GM18520 (cell line): ENCODE measurements at regions not wholly inside any gene's neighbourhood (a gene's known extent, or its start where the extent isn't known, plus 50 kb on each side); places are given as distances from the start of the nearest gene placed in this dataset.

ENCODE experiments used
- ATAC-seq: cut with Tn5 transposase; IDR thresholded peaks from one replicate; pipeline ENCODE4 v1.9.1; 2021; ENCODE audit not compliant: unreplicated experiment

DNA sequence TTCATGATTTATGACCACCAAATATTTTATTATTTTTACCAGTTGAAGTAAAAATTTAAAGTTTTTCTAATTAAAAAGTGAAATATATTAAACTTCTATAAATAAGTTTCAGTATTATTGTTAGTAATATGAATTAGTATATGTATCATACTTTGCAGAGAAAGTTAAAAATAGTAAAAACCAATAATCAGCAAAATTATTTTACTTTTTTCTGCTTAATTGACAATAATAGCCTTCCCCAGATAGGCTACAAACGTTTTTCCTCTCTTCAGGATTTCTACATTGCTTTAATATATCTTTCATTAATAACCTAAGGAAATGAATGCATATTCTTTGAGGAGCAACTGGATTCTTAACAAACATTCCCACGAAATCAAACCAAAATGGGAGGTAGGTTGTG lies 543.5 kb downstream of the ETNK1 start:
- ATAC-seq, result no peak

DNA sequence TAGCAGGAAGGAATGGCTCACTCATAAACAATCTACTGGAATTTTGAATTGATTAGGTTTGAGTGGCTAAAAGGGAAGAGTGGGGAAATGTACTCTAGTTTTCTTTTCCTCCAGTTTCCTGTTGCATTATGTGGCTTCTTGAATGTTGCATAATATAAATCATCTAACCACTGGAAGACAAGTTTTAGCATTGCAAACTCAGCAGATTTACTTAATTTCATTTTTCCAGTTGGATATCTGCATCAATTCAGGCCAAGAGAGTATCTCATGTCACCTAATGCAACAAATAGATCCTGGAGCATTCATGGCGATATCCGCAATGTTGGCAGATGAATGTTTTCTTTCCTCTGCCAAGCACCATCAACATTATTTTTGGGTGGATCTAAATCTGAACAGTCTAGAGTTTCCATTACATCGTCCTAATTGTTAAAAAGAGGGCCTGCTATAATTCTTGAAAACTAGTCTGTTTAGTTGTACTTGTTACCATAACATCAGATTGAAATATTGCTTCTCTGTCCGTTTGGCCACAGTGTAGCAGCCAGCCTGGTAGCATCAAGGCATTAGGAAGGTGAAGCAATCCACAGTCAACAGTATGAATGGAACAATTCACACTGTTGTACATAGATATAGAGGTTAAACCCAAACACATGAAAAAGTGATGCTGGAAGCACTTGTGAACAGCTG lies 544.2 kb downstream of the ETNK1 start:
- ATAC-seq, result no peak

GRCh38 chr12:23169696-23170013 lies 544.7 kb downstream of the ETNK1 start:
- no peak for ATAC-seq

GRCh38 chr12:23174917-23175316 lies 549.9 kb downstream of the ETNK1 start:
- no peak for ATAC-seq

DNA sequence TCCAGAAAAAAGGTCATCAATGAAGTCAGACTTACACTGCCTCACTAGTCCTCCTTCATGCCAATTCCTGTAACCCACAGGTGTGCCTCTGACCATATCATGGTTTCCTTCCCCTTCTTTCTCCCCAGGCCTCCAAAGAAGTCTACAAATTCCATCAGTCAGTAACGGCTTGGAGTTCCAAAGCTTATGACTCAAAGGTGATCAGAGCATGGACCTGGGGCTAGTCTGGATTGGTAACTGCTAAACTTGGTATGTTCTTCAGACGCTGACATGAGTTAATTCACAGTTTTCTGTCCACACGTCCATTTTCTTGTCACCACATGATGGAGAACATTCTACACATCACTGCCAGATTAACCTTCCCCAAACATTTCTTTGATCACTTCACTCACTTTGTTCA lies 560.4 kb downstream of the ETNK1 start:
- ATAC-seq, result no peak

GRCh38 chr12:23186950-23187349 lies 562.0 kb downstream of the ETNK1 start:
- ATAC-seq, result no peak

- ATAC-seq, result peak; percentile 58
These were observed 568.6 kb downstream of the ETNK1 start for GRCh38 chr12:23193552-23193951.

GRCh38 chr12:23197266-23197665 lies 572.3 kb downstream of the ETNK1 start:
- ATAC-seq, result no peak

GRCh38 chr12:23202728-23203127 lies 577.8 kb downstream of the ETNK1 start:
- ATAC-seq, result no peak

DNA sequence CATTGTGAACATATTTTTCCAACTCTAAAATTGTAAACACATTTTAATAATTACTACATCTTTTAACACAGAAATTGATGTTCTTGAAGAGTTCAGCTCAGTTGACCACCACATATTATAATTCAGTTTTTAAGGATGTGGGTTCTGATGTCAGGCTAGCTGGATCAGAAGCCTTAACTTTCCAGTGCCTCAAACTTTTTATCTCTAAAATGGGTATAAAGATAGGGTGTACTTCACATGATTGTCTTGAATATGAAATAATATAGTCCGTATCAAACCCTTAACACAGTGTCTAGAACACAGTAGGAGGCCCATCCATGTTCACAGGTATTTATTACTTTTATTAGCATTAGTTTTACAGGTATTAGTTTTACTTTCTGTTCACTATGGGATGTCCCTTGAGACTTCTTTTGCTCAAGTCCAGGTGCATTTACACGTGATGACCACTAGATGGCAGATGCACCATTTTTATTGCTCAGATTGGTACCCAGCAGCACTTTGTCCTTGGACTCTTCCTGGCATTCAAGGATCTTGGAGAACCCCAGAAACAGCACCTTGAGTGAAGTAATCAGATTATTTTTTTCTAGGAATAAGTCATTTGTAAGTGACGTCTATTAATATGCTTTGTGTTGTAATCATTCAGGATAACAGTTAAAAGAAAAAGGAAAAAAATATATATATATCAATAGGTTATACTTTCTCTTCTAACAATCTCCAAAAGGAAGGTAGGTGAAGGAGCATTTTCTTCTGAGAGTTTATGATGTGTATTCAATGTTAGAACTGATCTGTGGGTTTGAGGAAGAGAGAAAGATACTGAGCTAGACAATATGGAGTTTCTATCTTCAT lies 580.2 kb downstream of the ETNK1 start:
- peak; percentile 81 for ATAC-seq

DNA sequence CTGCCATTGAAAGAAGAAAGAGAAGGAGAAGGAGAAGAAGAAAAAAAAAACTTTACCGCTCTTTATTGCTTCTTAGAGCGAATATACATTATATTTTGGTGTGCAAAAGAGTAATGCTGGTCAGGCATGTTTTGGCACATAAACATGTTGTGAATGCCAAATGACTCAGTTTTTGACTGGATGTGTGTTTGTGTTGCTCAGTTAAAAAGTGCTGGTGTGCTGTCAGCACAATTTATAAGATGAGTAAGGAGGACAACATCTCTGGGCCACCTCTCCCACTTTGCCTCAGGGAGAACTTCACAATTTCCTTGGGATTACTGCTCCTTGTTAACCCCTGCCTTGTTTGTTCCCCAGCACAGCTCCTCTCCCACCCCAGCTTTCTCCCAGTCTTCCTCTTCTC lies 584.8 kb downstream of the ETNK1 start:
- no peak for ATAC-seq

DNA sequence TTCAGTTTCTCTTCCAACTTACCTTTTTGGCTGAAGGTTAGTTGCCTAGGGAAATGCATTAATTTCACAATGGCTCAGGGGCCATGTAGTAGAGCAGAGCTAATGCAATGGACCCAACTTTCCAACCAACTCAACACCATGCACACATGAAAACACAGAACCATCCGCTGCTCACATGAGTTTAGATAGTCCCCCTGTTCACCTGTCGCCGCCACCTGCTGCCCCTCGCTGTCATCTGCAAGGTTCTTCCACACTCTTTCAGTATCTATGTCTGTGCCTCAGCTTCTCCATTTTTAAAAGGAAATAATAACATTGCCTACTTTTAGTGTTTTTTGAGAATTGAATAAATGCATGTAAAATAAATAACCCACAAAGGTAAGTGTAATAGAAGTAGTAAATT lies 585.6 kb downstream of the ETNK1 start:
- no peak for ATAC-seq

DNA sequence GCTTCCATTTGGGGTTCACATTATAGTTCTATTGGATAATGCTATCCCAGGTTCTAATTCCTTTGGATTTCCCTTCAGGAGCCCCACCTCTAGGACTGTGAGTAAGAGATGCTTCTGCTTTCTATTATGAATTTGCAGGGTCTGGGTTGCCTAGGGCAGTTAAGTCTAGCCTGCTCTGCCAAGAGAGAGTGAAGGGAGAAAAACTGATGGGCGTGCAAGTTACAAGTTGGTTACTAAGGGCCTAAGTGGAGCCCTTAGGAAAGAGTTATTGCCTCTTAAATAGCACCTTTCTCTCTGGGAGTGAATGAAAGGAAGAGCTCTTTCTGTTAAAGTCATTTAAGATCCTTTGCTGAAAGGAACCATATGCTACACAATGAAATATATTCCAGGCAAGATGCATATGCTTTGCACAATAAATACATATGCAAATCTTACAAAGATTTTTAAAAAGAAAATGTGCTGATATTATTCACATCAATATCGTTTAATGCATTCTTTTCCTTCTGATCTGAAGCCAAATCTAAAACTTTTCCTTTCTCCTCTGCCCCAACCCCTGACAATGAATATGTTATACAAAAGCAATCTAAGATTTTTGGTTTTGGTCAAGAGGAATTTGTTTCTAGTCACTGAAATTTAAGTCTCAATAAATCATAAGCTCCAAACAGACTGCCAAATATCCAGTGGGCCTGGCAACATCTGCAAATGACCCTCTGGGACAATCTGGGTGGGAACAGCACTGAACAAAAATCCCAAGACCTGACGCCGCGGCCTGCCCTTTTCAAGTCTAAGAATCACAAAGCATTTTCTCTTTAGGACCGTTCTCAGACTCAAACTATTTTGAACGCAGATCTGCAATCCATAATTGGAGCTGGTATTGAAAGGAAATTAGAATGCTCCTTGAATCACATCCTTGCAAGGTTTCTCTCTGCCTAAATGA lies 586.7 kb downstream of the ETNK1 start:
- no peak for ATAC-seq

- ATAC-seq, result no peak
These were observed 592.2 kb downstream of the ETNK1 start for GRCh38 chr12:23217158-23217557.

GRCh38 chr12:23217667-23218066 lies 592.7 kb downstream of the ETNK1 start:
- no peak for ATAC-seq

DNA sequence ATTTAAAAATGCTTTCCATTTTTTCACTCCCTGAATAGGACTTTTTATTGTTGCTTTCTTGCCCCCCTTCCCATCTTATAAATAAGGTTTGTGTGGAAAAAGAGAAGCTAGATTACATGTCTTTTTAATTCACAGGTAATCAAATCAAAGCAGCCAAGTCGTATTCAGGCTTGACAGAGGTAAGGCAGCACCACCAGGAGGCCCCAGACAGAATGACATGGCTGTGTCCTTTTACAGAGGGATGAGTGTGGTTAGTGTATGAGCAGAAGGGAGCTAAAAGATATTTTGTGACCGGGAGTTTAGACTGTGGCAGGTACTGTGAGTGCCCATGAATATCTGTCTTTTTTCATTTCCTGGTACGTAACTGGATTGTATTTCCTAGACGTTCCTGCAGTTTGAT lies 596.1 kb downstream of the ETNK1 start:
- no peak for ATAC-seq

GRCh38 chr12:23221926-23222325 lies 597.0 kb downstream of the ETNK1 start:
- ATAC-seq, result no peak

- peak; percentile 72 for ATAC-seq
These were observed 597.8 kb downstream of the ETNK1 start for GRCh38 chr12:23222801-23223200.

- ATAC-seq, result no peak
These were observed 603.1 kb downstream of the ETNK1 start for GRCh38 chr12:23228101-23228500.

DNA sequence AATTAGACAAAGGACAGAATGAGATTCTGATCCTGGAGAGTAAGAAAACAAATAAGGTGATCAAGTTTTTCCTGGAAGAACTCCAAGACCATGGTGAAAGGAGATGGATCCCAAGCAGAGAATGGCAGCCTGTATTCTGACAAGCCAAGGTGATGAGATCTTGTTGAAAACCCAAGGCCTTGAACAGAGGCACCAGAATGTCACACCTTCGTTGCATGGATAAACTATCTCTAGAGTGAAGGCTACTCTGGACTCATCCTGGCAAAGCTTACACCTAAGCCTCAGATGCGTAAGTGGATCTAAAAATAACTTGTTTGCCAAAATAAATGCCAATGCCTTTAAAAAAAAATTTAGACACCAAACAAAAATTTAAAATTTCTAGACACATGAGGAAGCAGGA lies 605.9 kb downstream of the ETNK1 start:
- ATAC-seq, result no peak

- ATAC-seq, result no peak
These were observed 611.3 kb downstream of the ETNK1 start for GRCh38 chr12:23236066-23236780.
